22Rv1 (cell line): ENCODE measurements at regions not wholly inside any gene's neighbourhood (a gene's known extent, or its start where the extent isn't known, plus 50 kb on each side); places are given as distances from the start of the nearest gene placed in this dataset.
A peak's percentile ranks its signal among the peaks of the same experiment; 100 is the strongest.

Experiments
- H3K27ac ChIP-seq: fragments of 450-650 bp; 2 replicates; pipeline ENCODE4 v1.5.1; 2017
- ZFX ChIP-seq: fragments of 450-650 bp; IDR thresholded peaks from 2 replicates; pipeline ENCODE4 v1.6.1; 2017; ENCODE audit warnings: antibody characterized with exemption, borderline replicate concordance
- TF ChIP-seq, protein P1 (sequence below): fragments of 450-650 bp; IDR thresholded peaks from 2 replicates; pipeline ENCODE4 v1.5.1; 2017; ENCODE audit warnings: mild to moderate bottlenecking

DNA sequence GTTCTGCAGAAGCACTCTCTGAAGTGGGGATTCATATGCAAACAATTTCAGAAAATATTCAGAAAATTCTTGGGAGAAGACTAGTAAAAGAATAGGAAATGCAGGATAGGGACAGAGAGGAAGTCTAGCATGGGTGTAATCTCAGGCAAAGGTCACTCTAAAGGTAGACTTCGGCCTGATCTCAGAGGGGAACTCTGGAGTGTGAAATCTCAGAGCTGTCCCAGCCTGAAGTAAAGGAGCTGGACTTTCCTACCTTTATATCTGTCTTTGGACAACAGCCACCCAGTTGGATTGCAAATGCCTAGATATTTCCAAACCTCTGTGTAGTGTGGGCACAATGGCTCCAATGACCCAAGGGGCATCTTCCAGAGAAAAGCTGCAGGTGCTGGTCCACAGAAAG lies 379.8 kb downstream of the GPATCH2 start:
- no peak overlapping the region for H3K27ac ChIP-seq
- TF ChIP-seq ZFX = no peak
- TF ChIP-seq, protein P1, sequence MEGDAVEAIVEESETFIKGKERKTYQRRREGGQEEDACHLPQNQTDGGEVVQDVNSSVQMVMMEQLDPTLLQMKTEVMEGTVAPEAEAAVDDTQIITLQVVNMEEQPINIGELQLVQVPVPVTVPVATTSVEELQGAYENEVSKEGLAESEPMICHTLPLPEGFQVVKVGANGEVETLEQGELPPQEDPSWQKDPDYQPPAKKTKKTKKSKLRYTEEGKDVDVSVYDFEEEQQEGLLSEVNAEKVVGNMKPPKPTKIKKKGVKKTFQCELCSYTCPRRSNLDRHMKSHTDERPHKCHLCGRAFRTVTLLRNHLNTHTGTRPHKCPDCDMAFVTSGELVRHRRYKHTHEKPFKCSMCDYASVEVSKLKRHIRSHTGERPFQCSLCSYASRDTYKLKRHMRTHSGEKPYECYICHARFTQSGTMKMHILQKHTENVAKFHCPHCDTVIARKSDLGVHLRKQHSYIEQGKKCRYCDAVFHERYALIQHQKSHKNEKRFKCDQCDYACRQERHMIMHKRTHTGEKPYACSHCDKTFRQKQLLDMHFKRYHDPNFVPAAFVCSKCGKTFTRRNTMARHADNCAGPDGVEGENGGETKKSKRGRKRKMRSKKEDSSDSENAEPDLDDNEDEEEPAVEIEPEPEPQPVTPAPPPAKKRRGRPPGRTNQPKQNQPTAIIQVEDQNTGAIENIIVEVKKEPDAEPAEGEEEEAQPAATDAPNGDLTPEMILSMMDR = no peak

GRCh38 chr1:217249857-217250256 lies 381.0 kb downstream of the GPATCH2 start:
- H3K27ac ChIP-seq = no peak overlapping the region
- TF ChIP-seq, protein P1 = no peak
- no peak for TF ChIP-seq ZFX

- H3K27ac ChIP-seq = no peak overlapping the region
- TF ChIP-seq ZFX = no peak
- TF ChIP-seq, protein P1 = no peak
These were observed 385.9 kb downstream of the GPATCH2 start for GRCh38 chr1:217244971-217245370.

GRCh38 chr1:217240656-217241055 lies 390.2 kb downstream of the GPATCH2 start:
- no peak overlapping the region for H3K27ac ChIP-seq
- no peak for TF ChIP-seq ZFX
- TF ChIP-seq, protein P1 = no peak

- H3K27ac ChIP-seq = no peak overlapping the region
- TF ChIP-seq ZFX = no peak
- TF ChIP-seq, protein P1 = no peak
These were observed 391.9 kb downstream of the GPATCH2 start for GRCh38 chr1:217238945-217239344.

DNA sequence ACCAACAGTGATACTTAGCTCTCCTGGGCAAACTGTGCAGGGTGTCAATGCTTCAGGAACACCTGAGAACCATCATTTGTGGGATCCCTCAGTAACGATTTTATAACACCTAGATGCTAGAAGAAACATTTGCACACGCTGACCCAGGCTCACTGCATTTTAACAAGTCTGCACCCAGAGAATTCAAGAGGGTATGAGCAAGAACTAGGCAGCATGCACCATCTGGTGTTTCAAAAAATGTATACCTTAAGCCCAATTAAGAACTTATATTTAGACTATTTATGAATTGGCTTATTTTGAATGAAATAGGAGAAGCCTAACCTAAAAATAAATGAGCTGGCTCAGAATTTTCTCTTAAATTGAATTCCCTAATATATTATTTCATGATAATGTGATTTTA lies 400.5 kb downstream of the GPATCH2 start:
- no peak overlapping the region for H3K27ac ChIP-seq
- TF ChIP-seq, protein P1 = no peak
- TF ChIP-seq ZFX = no peak

DNA sequence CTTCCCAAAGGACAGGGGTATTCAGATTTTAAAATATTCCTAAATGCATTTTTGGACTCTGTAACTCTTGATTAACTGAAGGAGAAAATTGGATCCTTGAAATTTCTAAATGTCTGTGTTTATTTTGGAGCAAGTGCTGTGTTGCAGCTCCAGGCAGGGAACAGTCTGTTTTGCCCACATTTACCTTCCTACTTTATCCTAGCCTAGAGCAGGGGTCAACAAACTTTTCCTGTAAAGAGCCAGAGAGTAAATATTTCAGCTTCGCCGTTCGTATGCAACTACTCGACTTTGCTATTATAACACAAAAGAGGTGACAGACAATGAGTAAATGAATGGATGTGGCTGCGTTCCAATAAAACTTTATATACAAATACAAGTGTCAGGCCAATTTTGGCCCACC lies 402.2 kb downstream of the GPATCH2 start:
- H3K27ac ChIP-seq = peak overlapping the region; percentile 39
- TF ChIP-seq, protein P1 = no peak
- no peak for TF ChIP-seq ZFX
